ENCODE measurements at regions not wholly inside any gene's neighbourhood (a gene's known extent, or its start where the extent isn't known, plus 50 kb on each side); places are given as distances from the start of the nearest gene placed in this dataset.

- TF ChIP-seq, protein P1, sequence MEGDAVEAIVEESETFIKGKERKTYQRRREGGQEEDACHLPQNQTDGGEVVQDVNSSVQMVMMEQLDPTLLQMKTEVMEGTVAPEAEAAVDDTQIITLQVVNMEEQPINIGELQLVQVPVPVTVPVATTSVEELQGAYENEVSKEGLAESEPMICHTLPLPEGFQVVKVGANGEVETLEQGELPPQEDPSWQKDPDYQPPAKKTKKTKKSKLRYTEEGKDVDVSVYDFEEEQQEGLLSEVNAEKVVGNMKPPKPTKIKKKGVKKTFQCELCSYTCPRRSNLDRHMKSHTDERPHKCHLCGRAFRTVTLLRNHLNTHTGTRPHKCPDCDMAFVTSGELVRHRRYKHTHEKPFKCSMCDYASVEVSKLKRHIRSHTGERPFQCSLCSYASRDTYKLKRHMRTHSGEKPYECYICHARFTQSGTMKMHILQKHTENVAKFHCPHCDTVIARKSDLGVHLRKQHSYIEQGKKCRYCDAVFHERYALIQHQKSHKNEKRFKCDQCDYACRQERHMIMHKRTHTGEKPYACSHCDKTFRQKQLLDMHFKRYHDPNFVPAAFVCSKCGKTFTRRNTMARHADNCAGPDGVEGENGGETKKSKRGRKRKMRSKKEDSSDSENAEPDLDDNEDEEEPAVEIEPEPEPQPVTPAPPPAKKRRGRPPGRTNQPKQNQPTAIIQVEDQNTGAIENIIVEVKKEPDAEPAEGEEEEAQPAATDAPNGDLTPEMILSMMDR (conservative IDR thresholded peaks at IDR 0.05; ENCODE audit: low read depth, low read length), result no peak
- TF ChIP-seq BHLHE40 (IDR thresholded peaks at IDR 0.05; ENCODE audit: low read depth, low read length) (no peak), POLR2A (IDR thresholded peaks at IDR 0.05; ENCODE audit: low read depth, low read length) (no peak), FOS (IDR thresholded peaks at IDR 0.05; ENCODE audit: low read depth, low read length) (no peak), RFX5 (IDR thresholded peaks at IDR 0.05; ENCODE audit: low read depth, low read length) (no peak), MAFK (IDR thresholded peaks at IDR 0.05; ENCODE audit: low read depth, low read length) (no peak), USF2 (IDR thresholded peaks at IDR 0.05; ENCODE audit: low read depth, low read length) (no peak), CEBPB (IDR thresholded peaks at IDR 0.05; ENCODE audit: low read depth, low read length) (no peak), MAZ (IDR thresholded peaks at IDR 0.05; ENCODE audit: borderline replicate concordance, low read depth, low read length) (no peak), SMC3 (IDR thresholded peaks at IDR 0.05; ENCODE audit: low read depth, low read length) (no peak), CHD1 (IDR thresholded peaks at IDR 0.05; ENCODE audit: low read depth, low read length) (no peak)
- TF ChIP-seq, protein P2, sequence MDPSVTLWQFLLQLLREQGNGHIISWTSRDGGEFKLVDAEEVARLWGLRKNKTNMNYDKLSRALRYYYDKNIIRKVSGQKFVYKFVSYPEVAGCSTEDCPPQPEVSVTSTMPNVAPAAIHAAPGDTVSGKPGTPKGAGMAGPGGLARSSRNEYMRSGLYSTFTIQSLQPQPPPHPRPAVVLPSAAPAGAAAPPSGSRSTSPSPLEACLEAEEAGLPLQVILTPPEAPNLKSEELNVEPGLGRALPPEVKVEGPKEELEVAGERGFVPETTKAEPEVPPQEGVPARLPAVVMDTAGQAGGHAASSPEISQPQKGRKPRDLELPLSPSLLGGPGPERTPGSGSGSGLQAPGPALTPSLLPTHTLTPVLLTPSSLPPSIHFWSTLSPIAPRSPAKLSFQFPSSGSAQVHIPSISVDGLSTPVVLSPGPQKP (IDR thresholded peaks at IDR 0.05; ENCODE audit: borderline replicate concordance, low read depth, low read length), result no peak
Measured at GRCh38 chr18:54080858-54081257, 143.6 kb downstream of the MBD2 start.

Measured in IMR-90 (cell line).